Liver (tissue), 8 donors: ENCODE measurements at regions not wholly inside any gene's neighbourhood (a gene's known extent, or its start where the extent isn't known, plus 50 kb on each side); places are given as distances from the start of the nearest gene placed in this dataset.

Experiments used
- DNase-seq: peaks from one replicate; pipeline ENCODE4 v3.0.0-alpha.2; 2017; ENCODE audit warnings: low spot score
- H3K27ac ChIP-seq, 2 donors: one replicate each; pipeline ENCODE4 v1.7.0; 2013; ENCODE audit warnings: inconsistent platforms in 2 of 2, low read length in 2 of 2, control low read depth in 1 of 2, low read depth in 1 of 2, mild to moderate bottlenecking in 1 of 2
- H3K27me3 ChIP-seq, 4 donors: one replicate each; pipeline versions ENCODE4 v1.6.1 to v1.7.0; 2013; ENCODE audit warnings: low read length in 3 of 4, inconsistent platforms in 1 of 4, mild to moderate bottlenecking in 1 of 4, moderate library complexity in 1 of 4; ENCODE audit not compliant: control insufficient read depth in 4 of 4, insufficient read depth in 4 of 4
- H3K36me3 ChIP-seq, 4 donors: one replicate each; pipeline versions ENCODE4 v1.6.1 to v1.7.0; 2013; ENCODE audit warnings: low read length in 3 of 4, mild to moderate bottlenecking in 3 of 4, low read depth in 1 of 4, moderate library complexity in 1 of 4; ENCODE audit not compliant: control insufficient read depth in 4 of 4, insufficient read depth in 3 of 4
- H3K4me1 ChIP-seq, 4 donors: one replicate each; pipeline versions ENCODE4 v1.6.1 to v1.7.0; 2013; ENCODE audit warnings: low read length in 3 of 4, mild to moderate bottlenecking in 3 of 4, moderate library complexity in 1 of 4; ENCODE audit not compliant: control insufficient read depth in 4 of 4, insufficient read depth in 4 of 4
- H3K4me3 ChIP-seq, 3 donors: one replicate each; pipeline versions ENCODE4 v1.6.1 to v1.7.0; 2013; ENCODE audit warnings: low read length in 3 of 3, control low read depth in 1 of 3, low read depth in 1 of 3, mild to moderate bottlenecking in 1 of 3
- H3K9ac ChIP-seq, 2 donors: one replicate each; pipeline ENCODE4 v1.7.0; 2013; ENCODE audit warnings: low read length in 2 of 2, mild to moderate bottlenecking in 2 of 2, moderate library complexity in 2 of 2, control low read depth in 1 of 2, low read depth in 1 of 2
- H3K9me3 ChIP-seq, 4 donors: one replicate each; pipeline versions ENCODE4 v1.6.1 to v1.7.0; 2013; ENCODE audit warnings: low read length in 3 of 4; ENCODE audit not compliant: control insufficient read depth in 4 of 4
- ATF3 ChIP-seq: IDR thresholded peaks from 2 replicates; pipeline ENCODE4 v1.6.1; 2016; ENCODE audit warnings: antibody characterized with exemption
- CTCF ChIP-seq: fragments of 150-350 bp; IDR thresholded peaks from 2 replicates; pipeline ENCODE4 v1.5.1; 2017; ENCODE audit warnings: improper control_type of control experiment, low read depth, low read length; ENCODE audit not compliant: missing input control
- EGR1 ChIP-seq, 2 donors: IDR thresholded peaks; 2 replicates each; pipeline ENCODE4 v1.6.1; 2016 to 2018; ENCODE audit warnings: antibody characterized with exemption in 2 of 2, low read depth in 2 of 2
- FOXA1 ChIP-seq: IDR thresholded peaks from 2 replicates; pipeline ENCODE4 v1.6.1; 2016; ENCODE audit warnings: antibody characterized with exemption
- FOXA2 ChIP-seq: IDR thresholded peaks from 2 replicates; pipeline ENCODE4 v1.6.1; 2016; ENCODE audit warnings: antibody characterized with exemption
- GABPA ChIP-seq, 2 donors: IDR thresholded peaks in 1 of 2; conservative IDR thresholded peaks in 1 of 2; 2 replicates each; pipeline ENCODE4 v1.6.1; 2016; ENCODE audit warnings: antibody characterized with exemption in 2 of 2, mild to moderate bottlenecking in 1 of 2, moderate library complexity in 1 of 2
- HNF4A ChIP-seq, 2 donors: conservative IDR thresholded peaks; 2 replicates each; pipeline ENCODE4 v1.6.1; 2016; ENCODE audit warnings: antibody characterized with exemption in 2 of 2, mild to moderate bottlenecking in 2 of 2
- HNF4G ChIP-seq: IDR thresholded peaks from 2 replicates; pipeline ENCODE4 v1.6.1; 2016; ENCODE audit warnings: antibody characterized with exemption
- JUND ChIP-seq, 2 donors: IDR thresholded peaks; 2 replicates each; pipeline ENCODE4 v1.6.1; 2016; ENCODE audit warnings: antibody characterized with exemption in 2 of 2
- NR2F2 ChIP-seq: IDR thresholded peaks from 2 replicates; pipeline ENCODE4 v1.6.1; 2016; ENCODE audit warnings: antibody characterized with exemption
- RAD21 ChIP-seq, 2 donors: IDR thresholded peaks; 2 replicates each; pipeline ENCODE4 v1.6.1; 2016; ENCODE audit warnings: antibody characterized with exemption in 2 of 2, mild to moderate bottlenecking in 2 of 2
- REST ChIP-seq: IDR thresholded peaks from 2 replicates; pipeline ENCODE4 v1.6.1; 2016; ENCODE audit warnings: antibody characterized with exemption, mild to moderate bottlenecking
- RXRA ChIP-seq, 2 donors: IDR thresholded peaks; 2 replicates each; pipeline ENCODE4 v1.6.1; 2017 to 2018; ENCODE audit warnings: antibody characterized with exemption in 2 of 2, mild to moderate bottlenecking in 1 of 2
- SP1 ChIP-seq: IDR thresholded peaks from 2 replicates; pipeline ENCODE4 v1.6.1; 2018; ENCODE audit warnings: antibody characterized with exemption, mild to moderate bottlenecking
- TAF1 ChIP-seq: conservative IDR thresholded peaks from 2 replicates; pipeline ENCODE4 v1.6.1; 2016; ENCODE audit warnings: antibody characterized with exemption, mild to moderate bottlenecking
- YY1 ChIP-seq: IDR thresholded peaks from 2 replicates; pipeline ENCODE4 v1.6.1; 2016; ENCODE audit warnings: antibody characterized with exemption, mild to moderate bottlenecking
- WGBS: extraction: QIAGEN DNeasy Blood & Tissue Kit; methylation state at CpG from one replicate; pipeline ENCODE4 v1.1.7; 2013; 5-methylcytosine and 5-hydroxymethylcytosine counted together
- donor health status: healthy.
- donor health status: healthy.
- donor health status: healthy.
- donor health status: healthy.
- donor health status: healthy.

GRCh38 chr9:99373912-99374311 is 151.8 kb downstream of the SEC61B start:
- Histone ChIP-seq H3K9me3 (no peaks in the 10 kb centered on the region), H3K4me1 (no peaks in the 10 kb centered on the region), H3K9ac (no peak overlapping the region), H3K27me3 (no peaks in the 10 kb centered on the region), H3K4me3 (no peak overlapping the region), H3K36me3 (no peaks in the 10 kb centered on the region), H3K27ac (no peak overlapping the region)
- 84% methylated on average over 5 of the region's 5 CpGs for WGBS
- DNase-seq: no peak
- TF ChIP-seq TAF1 (no peak), FOXA1 (no peak), RAD21 (IDR thresholded peaks at IDR 0.05) (no peak), FOXA2 (no peak), NR2F2 (no peak), JUND (IDR thresholded peaks at IDR 0.05) (no peak), GABPA (IDR thresholded peaks at IDR 0.05 in 1 of 2, conservative IDR thresholded peaks at IDR 0.05 in 1 of 2) (no peak), HNF4G (no peak), CTCF (no peak), SP1 (no peak), EGR1 (IDR thresholded peaks at IDR 0.05; ENCODE audit: low read depth in 2 of 2) (no peak), ATF3 (no peak), HNF4A (conservative IDR thresholded peaks at IDR 0.05) (no peak)

DNA sequence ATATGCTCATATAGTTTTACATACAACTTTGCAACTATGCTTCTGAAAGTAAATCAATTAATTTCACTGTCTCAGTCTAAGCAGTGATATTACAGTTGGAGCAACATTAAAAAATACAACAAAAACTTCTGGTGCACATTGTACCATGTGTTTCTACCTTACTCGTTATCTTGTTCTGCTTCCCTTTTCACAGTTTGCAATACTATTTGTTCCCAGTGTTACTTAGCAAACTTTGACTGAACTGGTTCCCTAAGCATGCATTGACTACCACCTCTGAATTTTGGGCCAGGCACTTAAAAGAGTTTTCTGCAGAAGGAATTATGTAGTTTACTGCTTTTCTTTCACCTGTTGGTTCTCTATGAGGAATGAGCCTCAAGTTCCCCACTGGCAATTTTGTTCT is 152.7 kb downstream of the SEC61B start:
- Histone ChIP-seq H3K4me1 (no peaks in the 10 kb centered on the region), H3K4me3 (no peak overlapping the region), H3K27ac (no peak overlapping the region), H3K9me3 (no peaks in the 10 kb centered on the region), H3K9ac (no peak overlapping the region), H3K36me3 (no peaks in the 10 kb centered on the region), H3K27me3 (no peaks in the 10 kb centered on the region)
- TF ChIP-seq RXRA (IDR thresholded peaks at IDR 0.05) (no peak), SP1 (no peak), EGR1 (IDR thresholded peaks at IDR 0.05; ENCODE audit: low read depth in 2 of 2) (no peak), ATF3 (no peak), FOXA2 (no peak), HNF4A (conservative IDR thresholded peaks at IDR 0.05) (no peak), YY1 (no peak), GABPA (IDR thresholded peaks at IDR 0.05 in 1 of 2, conservative IDR thresholded peaks at IDR 0.05 in 1 of 2) (no peak), TAF1 (no peak), NR2F2 (no peak), RAD21 (IDR thresholded peaks at IDR 0.05) (no peak), REST (no peak), CTCF (no peak)
- WGBS: 73% methylated on average over 1 of the region's 1 CpG
- no peak for DNase-seq
